Left ventricle myocardium inferior (tissue), 1 donor: ENCODE measurements at regions not wholly inside any gene's neighbourhood (a gene's known extent, or its start where the extent isn't known, plus 50 kb on each side); places are given as distances from the start of the nearest gene placed in this dataset.
A peak's percentile ranks its signal among the peaks of the same experiment; 100 is the strongest.

Experiments used
- DNase-seq: peaks from one replicate; pipeline ENCODE4 v3.0.0-alpha.2; 2020
- H3K27ac ChIP-seq: fragments of 200-600 bp; replicated peaks from 2 replicates; pipeline ENCODE4 v1.8.0; 2021
- H3K27me3 ChIP-seq: fragments of 200-600 bp; 2 replicates; pipeline ENCODE4 v1.8.0; 2021; ENCODE audit warnings: low read depth
- H3K36me3 ChIP-seq: fragments of 200-600 bp; 2 replicates; pipeline ENCODE4 v1.8.0; 2021
- H3K4me1 ChIP-seq: fragments of 200-600 bp; 2 replicates; pipeline ENCODE4 v1.8.0; 2021
- H3K4me3 ChIP-seq: fragments of 200-600 bp; 2 replicates; pipeline ENCODE4 v1.8.0; 2021; ENCODE audit warnings: mild to moderate bottlenecking, moderate library complexity
- H3K9me3 ChIP-seq: fragments of 200-600 bp; replicated peaks from 2 replicates; pipeline ENCODE4 v1.8.0; 2021
- CTCF ChIP-seq: fragments of 200-600 bp; IDR thresholded peaks from 2 replicates; pipeline ENCODE4 v1.8.0; 2021; ENCODE audit warnings: antibody characterized with exemption, mild to moderate bottlenecking, borderline replicate concordance
- intact Hi-C: fragments of 100-400 bp; cut with micrococcal nuclease; formaldehyde crosslinking; loops from one replicate; pipeline ENCODE4 v1.11.0; 2022
- donor health status: DM: no; HTN: yes; CAD: no; lungs with severe emphysema.

GRCh38 chr2:176653479-176654443, 384.5 kb downstream of the MTX2 start:
- no peaks in the 10 kb centered on the region for H3K36me3 ChIP-seq
- H3K27me3 ChIP-seq, result peaks cover 64% of the 10 kb centered on the region
- peak; percentile 25 for DNase-seq
- intact Hi-C loops, result loop anchor here (5.0 to 10.0 kb wide), 3 partner anchors 161 to 511 kb away; no protein-coding TSS in a partner anchor
- no peaks in the 10 kb centered on the region for H3K9me3 ChIP-seq
- H3K4me3 ChIP-seq, result no peak overlapping the region
- H3K4me1 ChIP-seq, result peaks cover 5% of the 10 kb centered on the region
- H3K27ac ChIP-seq, result no peak overlapping the region
- peak; percentile 78 for TF ChIP-seq CTCF

GRCh38 chr2:176656038-176656775, 387.0 kb downstream of the MTX2 start:
- intact Hi-C loops, result loop anchor here (5.0 to 10.0 kb wide), 2 partner anchors 159 to 364 kb away; no protein-coding TSS in a partner anchor
- Histone ChIP-seq H3K9me3 (no peaks in the 10 kb centered on the region), H3K4me1 (peaks cover 5% of the 10 kb centered on the region), H3K4me3 (no peak overlapping the region), H3K27ac (no peak overlapping the region), H3K27me3 (peaks cover 64% of the 10 kb centered on the region), H3K36me3 (no peaks in the 10 kb centered on the region)
- TF ChIP-seq CTCF, result no peak
- DNase-seq, result no peak

GRCh38 chr2:176656776-176657140, 387.5 kb downstream of the MTX2 start:
- intact Hi-C loops, result loop anchor here (5.0 to 10.0 kb wide), 2 partner anchors 158 to 364 kb away; no protein-coding TSS in a partner anchor
- no peak for TF ChIP-seq CTCF
- Histone ChIP-seq H3K4me1 (peaks cover 5% of the 10 kb centered on the region), H3K9me3 (no peaks in the 10 kb centered on the region), H3K27ac (no peak overlapping the region), H3K36me3 (no peaks in the 10 kb centered on the region), H3K4me3 (no peak overlapping the region), H3K27me3 (peaks cover 62% of the 10 kb centered on the region)
- DNase-seq, result no peak

- H3K36me3 ChIP-seq, result no peaks in the 10 kb centered on the region
- H3K27ac ChIP-seq, result no peak overlapping the region
- H3K9me3 ChIP-seq, result no peaks in the 10 kb centered on the region
- peaks cover 56% of the 10 kb centered on the region for H3K27me3 ChIP-seq
- intact Hi-C loops, result loop anchor here (5.0 to 10.0 kb wide), 2 partner anchors 157 to 365 kb away; no protein-coding TSS in a partner anchor
- H3K4me3 ChIP-seq, result no peak overlapping the region
- peaks cover 5% of the 10 kb centered on the region for H3K4me1 ChIP-seq
- DNase-seq, result no peak
- no peak for TF ChIP-seq CTCF
Measured at GRCh38 chr2:176657393-176657792, 388.2 kb downstream of the MTX2 start.

GRCh38 chr2:176658708-176659107, 389.5 kb downstream of the MTX2 start:
- intact Hi-C loops, result loop anchor here (5.0 to 10.0 kb wide), 2 partner anchors 156 to 366 kb away; no protein-coding TSS in a partner anchor
- peaks cover 4% of the 10 kb centered on the region for H3K4me1 ChIP-seq
- TF ChIP-seq CTCF, result no peak
- no peak overlapping the region for H3K27ac ChIP-seq
- no peak for DNase-seq
- no peaks in the 10 kb centered on the region for H3K9me3 ChIP-seq
- H3K27me3 ChIP-seq, result peaks cover 59% of the 10 kb centered on the region
- no peak overlapping the region for H3K4me3 ChIP-seq
- no peaks in the 10 kb centered on the region for H3K36me3 ChIP-seq
